Stomach (tissue), 4 donors: ENCODE measurements at regions not wholly inside any gene's neighbourhood (a gene's known extent, or its start where the extent isn't known, plus 50 kb on each side); places are given as distances from the start of the nearest gene placed in this dataset.
"Not testable (repeated sequence)": the region's sequence is repeated elsewhere in the genome, so short reads cannot be mapped to it uniquely, and the experiment has no call there.

ENCODE experiments used
- CTCF ChIP-seq, 7 experiments: fragments of 450-650 bp in 4 of 7; fragments of 200-600 bp in 3 of 7; sonication (generic) in 3 of 7; IDR thresholded peaks; one replicate each; pipeline ENCODE4 v1.5.1; 2016 to 2019; ENCODE audit warnings: antibody characterized with exemption in 7 of 7, control low read depth in 2 of 7, mild to moderate bottlenecking in 1 of 7
- POLR2A ChIP-seq, 4 donors: fragments of 450-650 bp; IDR thresholded peaks; one replicate each; pipeline ENCODE4 v1.6.1; 2016; ENCODE audit warnings: antibody characterized with exemption in 4 of 4, control low read depth in 2 of 4, mild to moderate bottlenecking in 1 of 4, moderate library complexity in 1 of 4

- not testable (repeated sequence) for TF ChIP-seq CTCF, POLR2A (IDR thresholded peaks at IDR 0.05)
These were observed 179.0 kb upstream of the XIST start for GRCh38 chrX:74031527-74031926.
